ENCODE measurements at regions not wholly inside any gene's neighbourhood (a gene's known extent, or its start where the extent isn't known, plus 50 kb on each side); places are given as distances from the start of the nearest gene placed in this dataset.

- H2AFZ ChIP-seq (ENCODE audit: low read length), result no peak overlapping the region
- no peak overlapping the region for H2AK5ac ChIP-seq (ENCODE audit: low read depth, low read length)
- H2BK20ac ChIP-seq (ENCODE audit: low read length), result no peak overlapping the region
- no peaks in the 10 kb centered on the region for H3K79me1 ChIP-seq (ENCODE audit: low read depth, low read length)
- ChIA-PET CTCF (ENCODE audit: partially characterized antibody) (interaction anchor here (1.0 kb wide), 1 partner anchor 17 kb away, joined by 3 read pairs; no protein-coding TSS in a partner anchor), POLR2A (ENCODE audit: partially characterized antibody) (no interaction called here)
- no peak overlapping the region for H3K23ac ChIP-seq (ENCODE audit: insufficient read length)
- no peak overlapping the region for H3K9ac ChIP-seq (replicated peaks in 1 of 4; ENCODE audit: extremely low read depth in 1 of 4, low read depth in 3 of 4, low read length in 3 of 4)
- H3K27ac ChIP-seq (ENCODE audit: low read depth, low read length), result no peak overlapping the region
- H3K4ac ChIP-seq (replicated peaks; ENCODE audit: insufficient read length, low read depth, low read length), result no peak overlapping the region
- FAIRE-seq (no peak), DNase-seq (ENCODE audit: low read depth in 1 of 2, low spot score in 2 of 2) (no peak)
- WGBS, 2 experiments (ENCODE audit: extremely low coverage in 1 of 2, insufficient coverage in 1 of 2, insufficient read length in 1 of 2, insufficient replicate concordance in 2 of 2, low coverage in 1 of 2, low lambda C conversion rate in 2 of 2, missing lambda C conversion rate in 1 of 2), result 69% methylated on average over 1 of the region's 1 CpG; no CpG with 5 or more reads in 1 of the 2 experiments
- no peaks in the 10 kb centered on the region for H3K4me1 ChIP-seq (replicated peaks in 1 of 4; ENCODE audit: control insufficient read depth in 3 of 4, insufficient read depth in 4 of 4, low read length in 3 of 4)
- no peaks in the 10 kb centered on the region; the same call in 1 of the 2 replicates for H3K23me2 ChIP-seq (ENCODE audit: low read depth, low read length)
- no peaks in the 10 kb centered on the region for H3K79me2 ChIP-seq (ENCODE audit: control insufficient read depth in 1 of 2, insufficient read depth in 2 of 2, low read length in 2 of 2)
- no peak overlapping the region for H3K4me3 ChIP-seq (ENCODE audit: extremely low read depth in 1 of 4, insufficient read depth in 2 of 4, low read depth in 3 of 4, low read length in 4 of 4)
- H4K5ac ChIP-seq (ENCODE audit: insufficient read length, low read depth, low read length), result no peak overlapping the region
- no peak overlapping the region for H2BK5ac ChIP-seq (ENCODE audit: low read depth, low read length)
- no peak overlapping the region for H2BK120ac ChIP-seq (replicated peaks; ENCODE audit: low read depth, low read length)
- H3K56ac ChIP-seq (replicated peaks; ENCODE audit: insufficient read length, low read depth, low read length), result no peak overlapping the region
- no peak overlapping the region for H4K91ac ChIP-seq (replicated peaks; ENCODE audit: insufficient read length, low read length)
- H4K8ac ChIP-seq (ENCODE audit: extremely low read depth, insufficient read depth, low read length), result no peak overlapping the region
- no peaks in the 10 kb centered on the region for H3K36me3 ChIP-seq (ENCODE audit: control insufficient read depth in 2 of 4, insufficient read depth in 4 of 4, low read length in 3 of 4)
- no peak overlapping the region for H2BK12ac ChIP-seq (ENCODE audit: low read depth, low read length)
- no peak overlapping the region for H3K14ac ChIP-seq (ENCODE audit: insufficient read length)
- H2BK15ac ChIP-seq (ENCODE audit: low read length), result no peak overlapping the region
- H3K27me3 ChIP-seq (replicated peaks in 1 of 4; ENCODE audit: control insufficient read depth in 3 of 4, extremely low read depth in 1 of 4, insufficient read depth in 3 of 4, low read length in 3 of 4), result no peaks in the 10 kb centered on the region
- no peak overlapping the region for H3K4me2 ChIP-seq (ENCODE audit: insufficient read depth in 1 of 2, low read depth in 2 of 2, low read length in 2 of 2)
- no peaks in the 10 kb centered on the region for H3K9me3 ChIP-seq (ENCODE audit: insufficient read depth in 2 of 2, low read depth in 1 of 2, low read length in 1 of 2)
- no peak overlapping the region for H3K18ac ChIP-seq (ENCODE audit: extremely low read depth, low read length)
- no peaks in the 10 kb centered on the region for H4K20me1 ChIP-seq (replicated peaks in 1 of 2; ENCODE audit: control insufficient read depth in 1 of 2, insufficient read depth in 2 of 2, low read length in 2 of 2)
- TF ChIP-seq USF2 (IDR thresholded peaks at IDR 0.05; ENCODE audit: low read length), result no peak
These were observed 311.8 kb downstream of the DNAH5 start for GRCh38 chr5:13632676-13633075.

Data from H1 (cell line).